GM18520 (cell line): ENCODE measurements at regions not wholly inside any gene's neighbourhood (a gene's known extent, or its start where the extent isn't known, plus 50 kb on each side); places are given as distances from the start of the nearest gene placed in this dataset.
"Not testable (repeated sequence)": the region's sequence is repeated elsewhere in the genome, so short reads cannot be mapped to it uniquely, and the experiment has no call there.

Source experiments
- ATAC-seq: cut with Tn5 transposase; IDR thresholded peaks from one replicate; pipeline ENCODE4 v1.9.1; 2021; ENCODE audit not compliant: unreplicated experiment

GRCh38 chr15:93384886-93385285 lies 295.9 kb upstream of the RGMA start:
- no peak for ATAC-seq

- ATAC-seq: no peak
These were observed 293.3 kb upstream of the RGMA start for GRCh38 chr15:93382200-93382820.

- ATAC-seq: no peak
These were observed 289.5 kb upstream of the RGMA start for GRCh38 chr15:93378558-93378957.

- ATAC-seq: no peak
These were observed 283.8 kb upstream of the RGMA start for GRCh38 chr15:93372865-93373223.

GRCh38 chr15:93372208-93372864 lies 283.3 kb upstream of the RGMA start:
- no peak for ATAC-seq

- ATAC-seq: no peak
These were observed 277.5 kb upstream of the RGMA start for GRCh38 chr15:93366387-93367100.

GRCh38 chr15:93362821-93363220 lies 273.8 kb upstream of the RGMA start:
- ATAC-seq: no peak

- no peak for ATAC-seq
These were observed 273.2 kb upstream of the RGMA start for GRCh38 chr15:93362203-93362602.

- no peak for ATAC-seq
These were observed 272.7 kb upstream of the RGMA start for GRCh38 chr15:93361703-93362102.

- no peak for ATAC-seq
These were observed 272.0 kb upstream of the RGMA start for GRCh38 chr15:93360976-93361375.

GRCh38 chr15:93360318-93360717 lies 271.3 kb upstream of the RGMA start:
- no peak for ATAC-seq

GRCh38 chr15:93359425-93360131 lies 270.6 kb upstream of the RGMA start:
- ATAC-seq: no peak

GRCh38 chr15:93359060-93359408 lies 270.0 kb upstream of the RGMA start:
- no peak for ATAC-seq

GRCh38 chr15:93358166-93359059 lies 269.4 kb upstream of the RGMA start:
- ATAC-seq: no peak

GRCh38 chr15:93348711-93349545 lies 259.9 kb upstream of the RGMA start:
- ATAC-seq: no peak

- ATAC-seq: no peak
These were observed 259.0 kb upstream of the RGMA start for GRCh38 chr15:93347986-93348385.

- ATAC-seq: no peak
These were observed 257.0 kb upstream of the RGMA start for GRCh38 chr15:93345981-93346380.

- ATAC-seq: not testable (repeated sequence)
These were observed 254.4 kb upstream of the RGMA start for GRCh38 chr15:93343402-93343801.

GRCh38 chr15:93341164-93341563 lies 252.2 kb upstream of the RGMA start:
- no peak for ATAC-seq

GRCh38 chr15:93340406-93340805 lies 251.4 kb upstream of the RGMA start:
- no peak for ATAC-seq
